Midbrain (tissue), 1 donor: ENCODE measurements at regions not wholly inside any gene's neighbourhood (a gene's known extent, or its start where the extent isn't known, plus 50 kb on each side); places are given as distances from the start of the nearest gene placed in this dataset.

Experiments used
- DNase-seq: peaks from one replicate; lab custom pipeline; 2025; lab: John Stamatoyannopoulos, UW

- DNase-seq, result no peak
These were observed 127.0 kb downstream of the PRELID2 start for GRCh38 chr5:145708169-145708568.

GRCh38 chr5:145704724-145705123 is 130.4 kb downstream of the PRELID2 start:
- no peak for DNase-seq

GRCh38 chr5:145703856-145704255 is 131.3 kb downstream of the PRELID2 start:
- no peak for DNase-seq

GRCh38 chr5:145701404-145701803 is 133.7 kb downstream of the PRELID2 start:
- DNase-seq, result no peak

GRCh38 chr5:145699846-145700245 is 135.3 kb downstream of the PRELID2 start:
- DNase-seq, result no peak

GRCh38 chr5:145697251-145697990 is 137.7 kb downstream of the PRELID2 start:
- peak; percentile 1 for DNase-seq

GRCh38 chr5:145689235-145689634 is 145.9 kb downstream of the PRELID2 start:
- DNase-seq, result peak; percentile 61

- DNase-seq, result no peak
These were observed 147.2 kb downstream of the PRELID2 start for GRCh38 chr5:145687943-145688342.

- DNase-seq, result no peak
These were observed 149.7 kb downstream of the PRELID2 start for GRCh38 chr5:145685417-145685816.

- DNase-seq, result no peak
These were observed 151.7 kb downstream of the PRELID2 start for GRCh38 chr5:145683431-145683830.

- no peak for DNase-seq
These were observed 152.8 kb downstream of the PRELID2 start for GRCh38 chr5:145682197-145682899.

GRCh38 chr5:145681686-145682085 is 153.5 kb downstream of the PRELID2 start:
- DNase-seq, result peak; percentile 68

- DNase-seq, result no peak
These were observed 153.9 kb downstream of the PRELID2 start for GRCh38 chr5:145681216-145681615.

GRCh38 chr5:145680767-145681166 is 154.4 kb downstream of the PRELID2 start:
- no peak for DNase-seq

GRCh38 chr5:145680169-145680568 is 155.0 kb downstream of the PRELID2 start:
- no peak for DNase-seq

GRCh38 chr5:145678255-145678654 is 156.9 kb downstream of the PRELID2 start:
- DNase-seq, result no peak

- no peak for DNase-seq
These were observed 161.4 kb downstream of the PRELID2 start for GRCh38 chr5:145673786-145674185.

GRCh38 chr5:145668714-145669113 is 166.4 kb downstream of the PRELID2 start:
- no peak for DNase-seq

GRCh38 chr5:145667742-145668141 is 167.4 kb downstream of the PRELID2 start:
- no peak for DNase-seq

GRCh38 chr5:145666591-145666990 is 168.6 kb downstream of the PRELID2 start:
- DNase-seq, result no peak

- no peak for DNase-seq
These were observed 173.2 kb downstream of the PRELID2 start for GRCh38 chr5:145661737-145662485.

- DNase-seq, result no peak
These were observed 174.1 kb downstream of the PRELID2 start for GRCh38 chr5:145660897-145661640.
